Keratinocyte (primary cell): ENCODE measurements at regions not wholly inside any gene's neighbourhood (a gene's known extent, or its start where the extent isn't known, plus 50 kb on each side); places are given as distances from the start of the nearest gene placed in this dataset.

Experiments
- CTCF ChIP-seq, 3 experiments: IDR thresholded peaks in 1 of 3; conservative IDR thresholded peaks in 1 of 3; optimal IDR thresholded peaks in 1 of 3; 2 replicates in 2 of 3; 3 replicates in 1 of 3; pipeline versions ENCODE3 to v1.5.1; 2011; ENCODE audit warnings: low read length in 3 of 3, mild to moderate bottlenecking in 3 of 3, moderate library complexity in 2 of 3, control low read depth in 1 of 3, inconsistent platforms in 1 of 3; ENCODE audit not compliant: insufficient read depth in 2 of 3; ENCODE audit errors: extremely low read depth in 1 of 3
- EZH2 ChIP-seq: IDR thresholded peaks from one replicate; pipeline ENCODE4 v1.6.1; 2012; ENCODE audit warnings: inconsistent platforms, mild to moderate bottlenecking, low read length, moderate library complexity

- TF ChIP-seq CTCF (optimal IDR thresholded peaks at IDR 0.05 in 1 of 3, IDR thresholded peaks at IDR 0.05 in 1 of 3, conservative IDR thresholded peaks at IDR 0.05 in 1 of 3; ENCODE audit: extremely low read depth in 1 of 3, insufficient read depth in 2 of 3, low read length in 3 of 3), result no peak
- no peak for TF ChIP-seq EZH2
These were observed 1281.3 kb upstream of the ZEB2 start for GRCh38 chr2:145801210-145801609.
